ENCODE measurements at regions not wholly inside any gene's neighbourhood (a gene's known extent, or its start where the extent isn't known, plus 50 kb on each side); places are given as distances from the start of the nearest gene placed in this dataset.

GRCh38 chr11:30733748-30734147 lies 147.6 kb upstream of the MPPED2 start:
- WGBS (ENCODE audit: insufficient coverage) = no CpG with 5 or more reads among the region's 1 CpG
- no peaks in the 10 kb centered on the region for H3K27me3 Mint-ChIP-seq
- POLR2A ChIA-PET = no interaction called here

GRCh38 chr11:30730011-30730410 lies 143.9 kb upstream of the MPPED2 start:
- ChIA-PET POLR2A (no interaction called here), CTCF (no interaction called here)
- Histone ChIP-seq H3K9me3 (ENCODE audit: control extremely low read depth in 1 of 3, control insufficient read depth in 2 of 3, insufficient read depth in 1 of 3, low read length in 2 of 3) (peaks cover 0 to 3% (median 0%) of the 10 kb centered on the region in 3 donors), H3K9ac (ENCODE audit: low read length) (no peak overlapping the region), H3K4me2 (replicated peaks; ENCODE audit: low read depth, low read length, poor library complexity, severe bottlenecking) (no peak overlapping the region), H2AFZ (ENCODE audit: insufficient read depth, low read depth, low read length, poor library complexity, severe bottlenecking) (no peak overlapping the region), H3K36me3 (replicated peaks in 1 of 2; ENCODE audit: control extremely low read depth in 1 of 2, control insufficient read depth in 1 of 2, extremely low read depth in 1 of 2, insufficient read depth in 2 of 2, low read length in 1 of 2) (no peaks in the 10 kb centered on the region), H3K79me2 (ENCODE audit: control insufficient read depth, insufficient read depth, low read length) (no peaks in the 10 kb centered on the region), H3K4me1 (ENCODE audit: control insufficient read depth in 2 of 2, insufficient read depth in 2 of 2, low read length in 2 of 2) (no peaks in the 10 kb centered on the region), H3K4me3 (ENCODE audit: control extremely low read depth in 1 of 5, extremely low read depth in 1 of 5, insufficient read depth in 1 of 5, low read depth in 2 of 5, low read length in 4 of 5) (no peak overlapping the region), H3K27me3 (replicated peaks in 1 of 4; ENCODE audit: control extremely low read depth in 1 of 4, control insufficient read depth in 3 of 4, insufficient read depth in 4 of 4, low read length in 3 of 4) (no peaks in the 10 kb centered on the region), H4K20me1 (ENCODE audit: control insufficient read depth, insufficient read depth, low read length, poor library complexity, severe bottlenecking) (no peaks in the 10 kb centered on the region), H3K27ac (ENCODE audit: low read length in 2 of 2) (no peak overlapping the region)
- H3K4me3 Mint-ChIP-seq = no peak overlapping the region
- H3K4me1 Mint-ChIP-seq = no peaks in the 10 kb centered on the region
- no peak for DNase-seq
- ATAC-seq (ENCODE audit: low read depth) = no peak
- H3K27me3 Mint-ChIP-seq = no peaks in the 10 kb centered on the region
- WGBS (ENCODE audit: insufficient coverage) = 100% methylated on average over 1 of the region's 1 CpG
- intact Hi-C loops (cut with micrococcal nuclease) = no loop called here
- H3K27ac Mint-ChIP-seq = no peak overlapping the region
- no peaks in the 10 kb centered on the region for H3K9me3 Mint-ChIP-seq (ENCODE audit: insufficient read depth)
- TF ChIP-seq CTCF (IDR thresholded peaks at IDR 0.05) (no peak), EZH2 (IDR thresholded peaks at IDR 0.05; ENCODE audit: borderline replicate concordance, insufficient read depth, low read depth, low read length, poor library complexity, severe bottlenecking) (no peak)

More at GRCh38 chr11:30733748-30734147, 147.6 kb upstream of the MPPED2 start:
- DNase-seq (no peak), ATAC-seq (ENCODE audit: low read depth) (no peak)
- no peaks in the 10 kb centered on the region for H4K20me1 ChIP-seq (ENCODE audit: control insufficient read depth, insufficient read depth, low read length, poor library complexity, severe bottlenecking)
- H3K9ac ChIP-seq (ENCODE audit: low read length) = no peak overlapping the region
- no peaks in the 10 kb centered on the region for H3K27me3 ChIP-seq (replicated peaks in 1 of 4; ENCODE audit: control extremely low read depth in 1 of 4, control insufficient read depth in 3 of 4, insufficient read depth in 4 of 4, low read length in 3 of 4)
- H3K4me1 Mint-ChIP-seq = no peaks in the 10 kb centered on the region
- H3K36me3 ChIP-seq (replicated peaks in 1 of 2; ENCODE audit: control extremely low read depth in 1 of 2, control insufficient read depth in 1 of 2, extremely low read depth in 1 of 2, insufficient read depth in 2 of 2, low read length in 1 of 2) = no peaks in the 10 kb centered on the region
- H3K27ac Mint-ChIP-seq = no peak overlapping the region
- CTCF ChIA-PET = no interaction called here
- no peak overlapping the region for H3K4me3 ChIP-seq (ENCODE audit: control extremely low read depth in 1 of 5, extremely low read depth in 1 of 5, insufficient read depth in 1 of 5, low read depth in 2 of 5, low read length in 4 of 5)
- no peak overlapping the region for H3K27ac ChIP-seq (ENCODE audit: low read length in 2 of 2)
- H3K9me3 ChIP-seq (ENCODE audit: control extremely low read depth in 1 of 3, control insufficient read depth in 2 of 3, insufficient read depth in 1 of 3, low read length in 2 of 3) = no peaks in the 10 kb centered on the region
- no peak for TF ChIP-seq EZH2 (IDR thresholded peaks at IDR 0.05; ENCODE audit: borderline replicate concordance, insufficient read depth, low read depth, low read length, poor library complexity, severe bottlenecking)
- no peak for TF ChIP-seq CTCF (IDR thresholded peaks at IDR 0.05)
- H3K79me2 ChIP-seq (ENCODE audit: control insufficient read depth, insufficient read depth, low read length) = no peaks in the 10 kb centered on the region
- intact Hi-C loops (cut with micrococcal nuclease) = no loop called here
- H2AFZ ChIP-seq (ENCODE audit: insufficient read depth, low read depth, low read length, poor library complexity, severe bottlenecking) = no peak overlapping the region
- H3K9me3 Mint-ChIP-seq (ENCODE audit: insufficient read depth) = no peaks in the 10 kb centered on the region
- H3K4me1 ChIP-seq (ENCODE audit: control insufficient read depth in 2 of 2, insufficient read depth in 2 of 2, low read length in 2 of 2) = no peaks in the 10 kb centered on the region
- H3K4me3 Mint-ChIP-seq = no peak overlapping the region
- H3K4me2 ChIP-seq (replicated peaks; ENCODE audit: low read depth, low read length, poor library complexity, severe bottlenecking) = no peak overlapping the region
